ENCODE measurements at regions not wholly inside any gene's neighbourhood (a gene's known extent, or its start where the extent isn't known, plus 50 kb on each side); places are given as distances from the start of the nearest gene placed in this dataset.

GRCh38 chr2:38125842-38126241, 49.9 kb upstream of the CYP1B1 start:
- peaks cover 0 to 35% (median 9%) of the 10 kb centered on the region in 4 donors for H3K4me1 ChIP-seq
- H3K27ac ChIP-seq = no peak overlapping the region
- WGBS, 2 donors (ENCODE audit: low coverage in 1 of 2) = 22 to 36% methylated on average over 3 of the region's 3 CpGs
- in situ Hi-C loops (cut with MboI; ENCODE audit: low pct_ligation_motif_present in 1 of 4, low pct_unique_long_range_greater_than_20kb in 1 of 4, low sequenced_read_pairs in 3 of 4) (no loop called here), intact Hi-C loops (cut with DNase I; ENCODE audit: low total_unique reads) (no loop called here)
- no peak for DNase-seq
- no peak for TF ChIP-seq EP300 (IDR thresholded peaks at IDR 0.05; ENCODE audit: low read depth)
- TF ChIP-seq POLR2A (IDR thresholded peaks at IDR 0.05) = no peak
- TF ChIP-seq, protein P1, sequence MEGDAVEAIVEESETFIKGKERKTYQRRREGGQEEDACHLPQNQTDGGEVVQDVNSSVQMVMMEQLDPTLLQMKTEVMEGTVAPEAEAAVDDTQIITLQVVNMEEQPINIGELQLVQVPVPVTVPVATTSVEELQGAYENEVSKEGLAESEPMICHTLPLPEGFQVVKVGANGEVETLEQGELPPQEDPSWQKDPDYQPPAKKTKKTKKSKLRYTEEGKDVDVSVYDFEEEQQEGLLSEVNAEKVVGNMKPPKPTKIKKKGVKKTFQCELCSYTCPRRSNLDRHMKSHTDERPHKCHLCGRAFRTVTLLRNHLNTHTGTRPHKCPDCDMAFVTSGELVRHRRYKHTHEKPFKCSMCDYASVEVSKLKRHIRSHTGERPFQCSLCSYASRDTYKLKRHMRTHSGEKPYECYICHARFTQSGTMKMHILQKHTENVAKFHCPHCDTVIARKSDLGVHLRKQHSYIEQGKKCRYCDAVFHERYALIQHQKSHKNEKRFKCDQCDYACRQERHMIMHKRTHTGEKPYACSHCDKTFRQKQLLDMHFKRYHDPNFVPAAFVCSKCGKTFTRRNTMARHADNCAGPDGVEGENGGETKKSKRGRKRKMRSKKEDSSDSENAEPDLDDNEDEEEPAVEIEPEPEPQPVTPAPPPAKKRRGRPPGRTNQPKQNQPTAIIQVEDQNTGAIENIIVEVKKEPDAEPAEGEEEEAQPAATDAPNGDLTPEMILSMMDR (IDR thresholded peaks at IDR 0.05) = no peak
- peak in 1 of 3 donors; percentile 17 for TF ChIP-seq POLR2AphosphoS5 (IDR thresholded peaks at IDR 0.05)
- H3K9me3 ChIP-seq = peaks cover 0 to 5% of the 10 kb centered on the region in 2 donors
- no peak overlapping the region for H3K4me3 ChIP-seq
- H3K27me3 ChIP-seq = no peaks in the 10 kb centered on the region
- no peaks in the 10 kb centered on the region for H3K36me3 ChIP-seq

Small RNA genes in the stretch of these regions (small RNA-seq; reads per million reads assigned to genes)
- gene AC009229.3 (0 reads per million in 4 donors), gene RNU6-951P (0 reads per million in 4 donors)
